NB4 (cell line): ENCODE measurements at regions not wholly inside any gene's neighbourhood (a gene's known extent, or its start where the extent isn't known, plus 50 kb on each side); places are given as distances from the start of the nearest gene placed in this dataset.
"Not testable (repeated sequence)": the region's sequence is repeated elsewhere in the genome, so short reads cannot be mapped to it uniquely, and the experiment has no call there.

Experiments used
- DNase-seq: peaks from one replicate; pipeline ENCODE4 v3.0.0; 2010; ENCODE audit warnings: low read depth
- H3K4me3 ChIP-seq: one replicate; pipeline ENCODE4 v1.5.1; 2011; ENCODE audit warnings: mild to moderate bottlenecking, low read depth, low read length, moderate library complexity
- MYC ChIP-seq: IDR thresholded peaks from 2 replicates; pipeline ENCODE4 v1.6.1; 2011; ENCODE audit warnings: low read depth, low read length
- POLR2A ChIP-seq: IDR thresholded peaks from 2 replicates; pipeline ENCODE4 v1.6.1; 2011; ENCODE audit warnings: mild to moderate bottlenecking; ENCODE audit not compliant: insufficient read length; ENCODE audit errors: extremely low read depth
- TF ChIP-seq, protein P1 (sequence below): IDR thresholded peaks from one replicate; pipeline ENCODE4 v1.5.1; 2012; ENCODE audit warnings: low read depth, low read length
- TF ChIP-seq, protein P2 (sequence below): IDR thresholded peaks from 2 replicates; pipeline ENCODE4 v1.6.1; 2011; ENCODE audit warnings: low read depth, low read length

DNA sequence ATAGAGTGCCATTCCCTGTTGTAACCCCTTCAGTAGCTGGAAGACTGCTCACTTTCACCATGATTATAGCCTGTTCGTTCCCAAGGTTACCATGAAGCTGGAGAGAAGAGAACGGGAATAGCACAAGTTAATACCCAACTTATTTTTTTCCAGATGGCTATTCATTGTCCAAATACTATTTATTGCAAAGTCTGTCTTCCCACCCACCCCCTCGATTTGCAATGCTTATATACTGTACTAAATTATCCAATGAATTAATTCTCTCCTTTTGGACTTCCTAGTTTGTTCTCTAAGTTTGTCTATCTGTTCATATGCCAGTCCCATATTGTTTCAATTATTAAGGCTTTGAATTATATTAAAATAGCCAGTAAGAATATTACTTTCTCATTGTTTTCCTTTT, 231.0 kb downstream of the RAB11FIP4 start:
- no peak overlapping the region for H3K4me3 ChIP-seq
- TF ChIP-seq, protein P1, sequence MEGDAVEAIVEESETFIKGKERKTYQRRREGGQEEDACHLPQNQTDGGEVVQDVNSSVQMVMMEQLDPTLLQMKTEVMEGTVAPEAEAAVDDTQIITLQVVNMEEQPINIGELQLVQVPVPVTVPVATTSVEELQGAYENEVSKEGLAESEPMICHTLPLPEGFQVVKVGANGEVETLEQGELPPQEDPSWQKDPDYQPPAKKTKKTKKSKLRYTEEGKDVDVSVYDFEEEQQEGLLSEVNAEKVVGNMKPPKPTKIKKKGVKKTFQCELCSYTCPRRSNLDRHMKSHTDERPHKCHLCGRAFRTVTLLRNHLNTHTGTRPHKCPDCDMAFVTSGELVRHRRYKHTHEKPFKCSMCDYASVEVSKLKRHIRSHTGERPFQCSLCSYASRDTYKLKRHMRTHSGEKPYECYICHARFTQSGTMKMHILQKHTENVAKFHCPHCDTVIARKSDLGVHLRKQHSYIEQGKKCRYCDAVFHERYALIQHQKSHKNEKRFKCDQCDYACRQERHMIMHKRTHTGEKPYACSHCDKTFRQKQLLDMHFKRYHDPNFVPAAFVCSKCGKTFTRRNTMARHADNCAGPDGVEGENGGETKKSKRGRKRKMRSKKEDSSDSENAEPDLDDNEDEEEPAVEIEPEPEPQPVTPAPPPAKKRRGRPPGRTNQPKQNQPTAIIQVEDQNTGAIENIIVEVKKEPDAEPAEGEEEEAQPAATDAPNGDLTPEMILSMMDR, result no peak
- TF ChIP-seq POLR2A, result no peak

DNA sequence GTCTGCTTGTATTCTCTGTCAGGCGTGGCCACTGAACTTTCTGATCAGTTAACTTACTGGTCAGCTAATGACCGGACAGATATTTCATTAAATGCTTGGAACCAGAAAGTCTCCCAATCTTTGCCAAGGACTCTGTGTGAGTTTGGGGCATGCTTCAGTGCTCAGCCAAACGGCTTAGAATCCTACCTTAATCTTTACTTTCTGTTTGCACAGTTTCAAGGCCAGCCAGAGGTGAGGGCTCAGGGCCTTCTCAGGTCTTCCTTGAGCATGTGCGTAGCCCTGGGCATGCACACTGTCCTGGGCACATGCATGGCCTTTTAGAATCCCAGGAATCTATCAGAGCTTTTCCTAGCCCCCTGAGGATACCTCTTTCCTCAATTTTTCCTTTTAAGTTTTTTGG, 230.1 kb downstream of the RAB11FIP4 start:
- no peak overlapping the region for H3K4me3 ChIP-seq
- TF ChIP-seq, protein P1, result no peak
- TF ChIP-seq POLR2A, result no peak
- no peak for TF ChIP-seq MYC
- TF ChIP-seq, protein P2, sequence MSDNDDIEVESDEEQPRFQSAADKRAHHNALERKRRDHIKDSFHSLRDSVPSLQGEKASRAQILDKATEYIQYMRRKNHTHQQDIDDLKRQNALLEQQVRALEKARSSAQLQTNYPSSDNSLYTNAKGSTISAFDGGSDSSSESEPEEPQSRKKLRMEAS, result no peak
- no peak for DNase-seq

More for the DNA sequence above, 231.0 kb downstream of the RAB11FIP4 start:
- DNase-seq, result no peak

DNA sequence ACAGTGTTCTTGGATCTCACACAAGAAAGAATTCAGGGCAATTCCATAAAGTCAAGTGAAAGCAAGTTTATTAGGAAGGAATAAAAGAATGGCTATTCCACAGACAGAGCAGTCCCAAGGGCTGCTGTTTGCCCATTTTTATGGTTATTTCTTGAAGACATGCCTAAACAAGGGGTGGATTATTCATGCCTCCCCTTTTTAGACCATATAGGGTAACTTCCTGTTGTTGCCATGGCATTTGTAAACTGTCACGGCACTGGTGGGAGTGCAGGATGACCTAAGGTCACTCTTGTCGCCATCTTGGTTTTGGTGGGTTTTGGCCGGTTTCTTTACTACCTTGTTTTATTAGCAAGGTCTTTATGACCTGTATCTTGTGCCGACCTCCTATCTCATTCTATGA, 219.6 kb downstream of the RAB11FIP4 start:
- DNase-seq, result not testable (repeated sequence)

DNA sequence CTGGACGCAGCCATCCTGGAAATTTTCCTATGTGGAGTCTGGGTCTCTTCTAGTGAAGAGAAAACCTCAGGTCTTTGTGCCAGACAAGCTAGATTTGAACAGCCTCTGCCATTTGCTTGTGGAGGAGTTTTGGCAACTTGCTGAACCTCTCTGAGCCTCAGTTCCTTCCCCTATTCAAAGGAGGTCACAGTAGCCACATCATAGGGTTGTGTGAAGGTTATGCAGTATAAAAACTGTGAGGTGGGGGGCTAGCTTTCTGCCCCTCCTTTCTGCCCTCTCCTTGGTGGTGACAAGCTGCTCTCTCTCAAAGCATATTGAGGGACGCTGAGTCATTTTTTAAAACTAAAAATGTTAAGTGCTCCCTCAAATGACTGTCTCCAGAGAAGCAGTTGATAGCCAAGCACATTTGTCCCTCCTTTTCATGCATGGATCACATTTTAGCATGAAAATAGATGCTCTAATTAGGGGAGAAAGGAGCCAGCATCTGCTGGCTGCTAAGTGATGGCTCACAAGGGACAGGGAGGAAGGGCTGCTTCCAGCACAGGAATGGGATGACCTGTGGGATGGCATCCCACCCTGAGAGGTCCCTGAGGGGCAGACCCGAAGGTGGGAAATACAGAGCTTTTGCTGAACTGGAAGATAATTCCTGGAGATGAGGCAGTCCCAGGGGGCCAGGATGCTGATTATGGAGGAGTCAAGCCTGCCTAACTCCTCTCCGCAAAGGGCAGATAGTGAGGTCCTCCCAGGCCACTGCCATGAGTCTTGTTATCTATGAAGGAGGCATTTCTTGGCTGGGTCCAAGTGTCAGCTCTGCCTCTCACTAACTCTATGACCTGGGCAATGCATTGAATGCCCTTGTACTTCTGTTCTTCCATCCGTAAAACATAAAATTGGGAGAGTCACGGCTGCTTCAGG, 218.8 kb downstream of the RAB11FIP4 start:
- TF ChIP-seq, protein P2, result no peak
- no peak for TF ChIP-seq POLR2A
- TF ChIP-seq, protein P1, result no peak
- no peak for DNase-seq
- H3K4me3 ChIP-seq, result no peak overlapping the region

More for the DNA sequence above, 219.6 kb downstream of the RAB11FIP4 start:
- not testable (repeated sequence) for H3K4me3 ChIP-seq

DNA sequence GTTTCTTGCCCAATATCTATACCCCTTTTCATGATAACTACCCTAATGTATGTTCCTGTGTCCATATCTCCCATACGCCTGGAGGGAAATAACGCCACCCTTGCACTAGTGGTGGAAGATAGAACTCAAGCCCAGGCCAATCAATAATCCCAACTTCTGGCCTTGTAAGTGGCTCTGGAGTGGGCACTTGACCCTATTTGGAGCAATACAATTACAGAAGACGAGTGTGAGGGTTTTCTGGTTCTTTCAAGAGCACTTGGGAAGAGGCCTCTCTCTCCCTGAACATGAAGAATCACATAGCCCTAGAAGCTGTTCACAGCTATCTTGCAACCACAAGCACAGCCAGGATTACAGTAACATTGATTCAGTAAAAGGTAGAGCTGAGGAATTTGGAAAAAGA, 217.9 kb downstream of the RAB11FIP4 start:
- H3K4me3 ChIP-seq, result no peak overlapping the region
- no peak for TF ChIP-seq POLR2A
- TF ChIP-seq, protein P2, result no peak
- TF ChIP-seq, protein P1, result no peak
- TF ChIP-seq MYC, result no peak
- DNase-seq, result no peak

DNA sequence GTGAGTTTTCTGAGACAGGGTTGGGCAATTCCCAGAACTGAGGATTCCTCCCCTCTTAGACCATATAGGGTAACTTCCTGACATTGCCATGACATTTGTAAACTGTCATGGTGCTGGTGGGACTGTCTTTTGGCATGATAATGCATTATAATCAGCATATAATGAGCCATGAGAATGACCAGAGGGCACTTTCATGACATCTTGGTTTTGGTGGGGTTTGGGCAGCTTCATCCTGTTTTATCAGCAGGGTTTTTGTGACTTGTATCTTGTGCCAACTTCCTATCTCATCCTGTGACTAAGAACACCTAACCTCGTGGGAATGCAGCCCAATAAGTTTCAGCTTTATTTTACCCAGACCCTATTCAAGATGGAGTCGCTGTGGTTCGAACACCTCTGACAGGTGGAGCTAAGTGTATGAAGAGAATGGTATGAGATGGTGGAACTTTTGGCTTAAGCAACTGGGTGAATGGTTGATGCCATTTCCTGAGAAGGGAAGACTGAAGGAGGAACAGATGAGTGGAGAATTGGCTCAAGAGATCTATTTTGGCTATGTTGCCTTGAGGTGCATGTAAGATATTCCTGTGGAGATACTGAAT, 217.3 kb downstream of the RAB11FIP4 start:
- TF ChIP-seq, protein P2, result no peak
- TF ChIP-seq, protein P1, result no peak
- TF ChIP-seq MYC, result no peak
- TF ChIP-seq POLR2A, result no peak
- DNase-seq, result no peak
- H3K4me3 ChIP-seq, result no peak overlapping the region
